HepG2 (cell line): ENCODE measurements at regions not wholly inside any gene's neighbourhood (a gene's known extent, or its start where the extent isn't known, plus 50 kb on each side); places are given as distances from the start of the nearest gene placed in this dataset.

Experiments used
- ATAC-seq: fragments of 200-7000 bp; cut with Tn5 transposase; 3 replicates; pipeline ENCODE4 v1.9.1; 2020; ENCODE audit warnings: mild to moderate bottlenecking, moderate library complexity
- BruUV-seq: library from RNA; stranded (reverse); fragments of 400-500 nt; replicated peaks from 2 replicates; lab custom pipeline; 2021; lab: Mats Ljungman, UMichigan
- CTCF ChIA-PET: fragments of 300-600 bp; formaldehyde crosslinking; extraction: SDS; loops from one replicate; lab custom pipeline; 2021; ENCODE audit warnings: low total read pairs, inconsistent platforms, low intra/inter-chr PET ratio; lab: Yijun Ruan, JAX
- POLR2A ChIA-PET: fragments of 350-600 bp; sonication (Branson Sonifier 250); formaldehyde crosslinking; loops from one replicate; lab custom pipeline; 2020; ENCODE audit warnings: antibody characterized with exemption, inconsistent platforms; lab: Yijun Ruan, JAX
- DNase-seq: peaks from one replicate; pipeline ENCODE4 v3.0.0-alpha.2; 2015; ENCODE audit warnings: low spot score
- FAIRE-seq: peaks from 3 replicates; lab custom pipeline; 2011; peaks lifted over from hg19 to GRCh38; lab: Jason Lieb, UNC
- H2AFZ ChIP-seq: one replicate; pipeline ENCODE4 v1.6.1; 2011; ENCODE audit warnings: low read length, inconsistent platforms
- H3K27ac ChIP-seq: fragments of 300-600 bp; 3 replicates; pipeline ENCODE4 v1.8.0; 2011; ENCODE audit warnings: mixed run types, mild to moderate bottlenecking, mixed read lengths, low read length, inconsistent platforms; ENCODE audit not compliant: insufficient read depth; ENCODE audit errors: extremely low read length
- H3K27me3 ChIP-seq, 2 experiments: fragments of 200-600 bp in 1 of 2; 2 replicates in 1 of 2; 3 replicates in 1 of 2; pipeline versions ENCODE4 v1.6.0 to v1.8.0; 2011; ENCODE audit warnings: low read length in 2 of 2, mild to moderate bottlenecking in 2 of 2, moderate library complexity in 2 of 2, inconsistent platforms in 1 of 2; ENCODE audit not compliant: insufficient read depth in 2 of 2, control insufficient read depth in 1 of 2
- H3K36me3 ChIP-seq, 2 experiments: fragments of 200-600 bp in 1 of 2; replicated peaks in 1 of 2; 2 replicates in 1 of 2; 3 replicates in 1 of 2; pipeline versions ENCODE4 v1.5.1 to v1.8.0; 2011; ENCODE audit warnings: low read length in 2 of 2, inconsistent platforms in 1 of 2; ENCODE audit not compliant: insufficient read depth in 2 of 2, control insufficient read depth in 1 of 2
- H3K4me1 ChIP-seq: 2 replicates; pipeline ENCODE4 v1.5.1; 2012; ENCODE audit warnings: low read length, inconsistent platforms; ENCODE audit not compliant: insufficient read depth
- H3K4me2 ChIP-seq: 2 replicates; pipeline ENCODE4 v1.6.0; 2011; ENCODE audit warnings: low read depth, low read length, inconsistent platforms
- H3K4me3 ChIP-seq, 3 experiments: fragments of 200-600 bp in 1 of 3; sonication (generic), shearing (Covaris generic) in 1 of 3; replicated peaks in 1 of 3; 2 replicates each; pipeline ENCODE4 v1.5.1; 2011 to 2016; ENCODE audit warnings: low read length in 3 of 3, inconsistent platforms in 2 of 3, low read depth in 2 of 3, mild to moderate bottlenecking in 2 of 3, control low read depth in 1 of 3, mixed read lengths in 1 of 3; ENCODE audit not compliant: insufficient read depth in 1 of 3
- H3K79me2 ChIP-seq: one replicate; pipeline ENCODE4 v1.6.1; 2011; ENCODE audit warnings: low read length, inconsistent platforms; ENCODE audit not compliant: insufficient read depth
- H3K9ac ChIP-seq: 2 replicates; pipeline ENCODE4 v1.6.0; 2011; ENCODE audit warnings: mild to moderate bottlenecking, low read depth, low read length, inconsistent platforms; ENCODE audit not compliant: insufficient read depth
- H3K9me3 ChIP-seq: 2 replicates; pipeline ENCODE4 v1.5.1; 2012; ENCODE audit warnings: mild to moderate bottlenecking, low read length
- H4K20me1 ChIP-seq: 2 replicates; pipeline ENCODE4 v1.6.0; 2011; ENCODE audit warnings: inconsistent platforms, mild to moderate bottlenecking, low read length, moderate library complexity; ENCODE audit not compliant: insufficient read depth
- AGO2 ChIP-seq: fragments of 200-400 bp; formaldehyde crosslinking; optimal IDR thresholded peaks from 2 replicates; pipeline ENCODE3; 2017; ENCODE audit warnings: mild to moderate bottlenecking, low read depth, low read length, moderate library complexity
- ATF1 ChIP-seq: IDR thresholded peaks from 2 replicates; pipeline ENCODE4 v1.6.1; 2016; ENCODE audit warnings: mild to moderate bottlenecking, control low read depth
- DR1 ChIP-seq: sonication (generic); formaldehyde crosslinking; IDR thresholded peaks from 2 replicates; pipeline ENCODE4 v1.8.0; 2021; ENCODE audit warnings: mild to moderate bottlenecking, missing genetic modification reagents, inconsistent platforms
- IRX3 ChIP-seq: sonication (generic); formaldehyde crosslinking; IDR thresholded peaks from 2 replicates; pipeline ENCODE4 v1.8.1; 2023; ENCODE audit warnings: mild to moderate bottlenecking, low read depth, missing genetic modification reagents, borderline replicate concordance
- KDM4B ChIP-seq: sonication (generic); formaldehyde crosslinking; IDR thresholded peaks from 2 replicates; pipeline ENCODE4 v1.4.0; 2020; ENCODE audit warnings: missing genetic modification reagents
- MEIS1 ChIP-seq: sonication (generic); formaldehyde crosslinking; IDR thresholded peaks from 2 replicates; pipeline ENCODE4 v1.9.0; 2021; ENCODE audit warnings: mild to moderate bottlenecking, missing genetic modification reagents, moderate library complexity, borderline replicate concordance
- MLX ChIP-seq: IDR thresholded peaks from 2 replicates; pipeline ENCODE4 v1.6.1; 2016
- NFE2 ChIP-seq: sonication (generic); formaldehyde crosslinking; IDR thresholded peaks from 2 replicates; pipeline ENCODE4 v1.4.0; 2020; ENCODE audit warnings: missing genetic modification reagents
- NFRKB ChIP-seq: fragments of 450-650 bp; IDR thresholded peaks from 2 replicates; pipeline ENCODE4 v1.6.1; 2017
- RELA ChIP-seq: sonication (generic); formaldehyde crosslinking; IDR thresholded peaks from 2 replicates; pipeline ENCODE4 v1.4.0; 2020; ENCODE audit warnings: missing genetic modification reagents
- RFX3 ChIP-seq: IDR thresholded peaks from 2 replicates; pipeline ENCODE4 v1.6.1; 2016; ENCODE audit warnings: missing biosample characterization, missing genetic modification reagents
- RFX5 ChIP-seq: IDR thresholded peaks from 2 replicates; pipeline ENCODE4 v1.6.1; 2011; ENCODE audit warnings: low read depth, low read length, improper control_type of control experiment
- SAFB2 ChIP-seq: sonication (generic); formaldehyde crosslinking; IDR thresholded peaks from 2 replicates; pipeline ENCODE4 v1.5.1; 2020; ENCODE audit warnings: missing genetic modification reagents, low read depth, mild to moderate bottlenecking, borderline replicate concordance
- SMYD3 ChIP-seq: sonication (generic); formaldehyde crosslinking; IDR thresholded peaks from 2 replicates; pipeline ENCODE4 v1.8.1; 2023; ENCODE audit warnings: mild to moderate bottlenecking, missing genetic modification reagents
- SRY ChIP-seq: sonication (generic); formaldehyde crosslinking; IDR thresholded peaks from 2 replicates; pipeline ENCODE4 v1.8.0; 2022; ENCODE audit warnings: mild to moderate bottlenecking, missing genetic modification reagents
- SUZ12 ChIP-seq: fragments of 150-350 bp; IDR thresholded peaks from 2 replicates; pipeline ENCODE4 v1.6.1; 2014; ENCODE audit warnings: low read depth, low read length
- TRAFD1 ChIP-seq: sonication (generic); formaldehyde crosslinking; IDR thresholded peaks from 2 replicates; pipeline ENCODE4 v1.5.1; 2020; ENCODE audit warnings: missing genetic modification reagents, mild to moderate bottlenecking, borderline replicate concordance
- ZNF124 ChIP-seq: sonication (generic); formaldehyde crosslinking; IDR thresholded peaks from 2 replicates; pipeline ENCODE4 v1.4.0; 2020; ENCODE audit warnings: missing genetic modification reagents
- ZNF335 ChIP-seq: sonication (generic); formaldehyde crosslinking; IDR thresholded peaks from 2 replicates; pipeline ENCODE4 v1.4.0; 2020; ENCODE audit warnings: missing genetic modification reagents
- ZNF33B ChIP-seq: sonication (generic); formaldehyde crosslinking; IDR thresholded peaks from 2 replicates; pipeline ENCODE4 v1.5.1; 2020; ENCODE audit warnings: mild to moderate bottlenecking, missing genetic modification reagents
- ZNF367 ChIP-seq: sonication (generic); formaldehyde crosslinking; IDR thresholded peaks from 2 replicates; pipeline ENCODE4 v1.4.0; 2020; ENCODE audit warnings: missing genetic modification reagents, borderline replicate concordance
- ZNF83 ChIP-seq: sonication (generic); formaldehyde crosslinking; IDR thresholded peaks from 2 replicates; pipeline ENCODE4 v1.4.0; 2020; ENCODE audit warnings: missing genetic modification reagents, mild to moderate bottlenecking, borderline replicate concordance
- ZSCAN9 ChIP-seq: IDR thresholded peaks from 2 replicates; pipeline ENCODE4 v1.6.1; 2016; ENCODE audit warnings: borderline replicate concordance
- WGBS: methylation state at CpG from one replicate; pipeline ENCODE4 v1.1.6; 2017; ENCODE audit warnings: low lambda C conversion rate; 5-methylcytosine and 5-hydroxymethylcytosine counted together
- in situ Hi-C: cut with HindIII; loops from 2 replicates; pipeline ENCODE4 v1.10.0; 2017; ENCODE audit warnings: low pct_unique_long_range_greater_than_20kb; ENCODE audit not compliant: extremely low pct_ligation_motif_present
- intact Hi-C: fragments of 100-400 bp; cut with micrococcal nuclease; formaldehyde crosslinking; loops from one replicate; pipeline ENCODE4 v1.10.0; 2022; ENCODE audit not compliant: unreplicated experiment
- TF ChIP-seq, protein P1 (sequence below): sonication (generic); formaldehyde crosslinking; IDR thresholded peaks from 2 replicates; pipeline ENCODE4 v1.8.1; 2023; ENCODE audit warnings: mild to moderate bottlenecking, missing genetic modification reagents

GRCh38 chr16:8464979-8465378 lies 125.3 kb downstream of the TMEM114 start (continued):
- no peak for TF ChIP-seq MLX (CRISPR knock-in tag)
- TF ChIP-seq IRX3 (CRISPR knock-in tag) = no peak
- TF ChIP-seq TRAFD1 = no peak
- TF ChIP-seq DR1 (CRISPR knock-in tag) = no peak
- no peak for TF ChIP-seq NFRKB
- TF ChIP-seq SAFB2 (CRISPR knock-in tag) = no peak
- no peak for TF ChIP-seq RFX5
- TF ChIP-seq ZNF124 (CRISPR knock-in tag) = no peak

- Histone ChIP-seq H3K36me3 (no peaks in the 10 kb centered on the region), H3K9me3 (no peaks in the 10 kb centered on the region), H3K79me2 (no peaks in the 10 kb centered on the region), H4K20me1 (no peaks in the 10 kb centered on the region), H3K4me1 (no peaks in the 10 kb centered on the region), H3K4me3 (no peak overlapping the region), H3K9ac (no peak overlapping the region), H3K4me2 (no peak overlapping the region), H2AFZ (no peak overlapping the region), H3K27me3 (peaks cover 3 to 17% of the 10 kb centered on the region in 2 experiments; a peak in 3 of 5 replicates), H3K27ac (no peak overlapping the region)
- intact Hi-C loops (no loop called here), in situ Hi-C loops (no loop called here)
- ChIA-PET CTCF (no interaction called here), POLR2A (no interaction called here)
- FAIRE-seq = no peak
- TF ChIP-seq SMYD3 (no peak), KDM4B (CRISPR knock-in tag) (no peak), MEIS1 (CRISPR knock-in tag) (no peak), ZNF83 (CRISPR knock-in tag) (no peak), AGO2 (no peak), ATF1 (CRISPR knock-in tag) (no peak), NFE2 (no peak), ZNF33B (CRISPR knock-in tag) (no peak), ZSCAN9 (CRISPR knock-in tag) (no peak), SRY (no peak), RFX3 (no peak), RELA (CRISPR knock-in tag) (no peak), ZNF367 (no peak), ZNF335 (CRISPR knock-in tag) (no peak), SUZ12 (no peak)
- TF ChIP-seq, protein P1, sequence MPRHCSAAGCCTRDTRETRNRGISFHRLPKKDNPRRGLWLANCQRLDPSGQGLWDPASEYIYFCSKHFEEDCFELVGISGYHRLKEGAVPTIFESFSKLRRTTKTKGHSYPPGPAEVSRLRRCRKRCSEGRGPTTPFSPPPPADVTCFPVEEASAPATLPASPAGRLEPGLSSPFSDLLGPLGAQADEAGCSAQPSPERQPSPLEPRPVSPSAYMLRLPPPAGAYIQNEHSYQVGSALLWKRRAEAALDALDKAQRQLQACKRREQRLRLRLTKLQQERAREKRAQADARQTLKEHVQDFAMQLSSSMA = no peak
- no peak for DNase-seq
- BruUV-seq = no TSS peak
- ATAC-seq = no peak
- 1% methylated on average over 3 of the region's 3 CpGs for WGBS
Measured at GRCh38 chr16:8459085-8459733, 131.1 kb downstream of the TMEM114 start.
